Thyroid gland (tissue), 4 donors: ENCODE measurements at regions not wholly inside any gene's neighbourhood (a gene's known extent, or its start where the extent isn't known, plus 50 kb on each side); places are given as distances from the start of the nearest gene placed in this dataset.

Experiments
- POLR2A ChIP-seq, 2 donors: fragments of 450-650 bp; IDR thresholded peaks; one replicate each; pipeline ENCODE4 v1.6.1; 2017; ENCODE audit warnings: antibody characterized with exemption in 2 of 2, mild to moderate bottlenecking in 2 of 2, moderate library complexity in 1 of 2
- TF ChIP-seq, protein P1 (sequence below), 6 experiments: fragments of 200-600 bp in 3 of 6; fragments of 450-650 bp in 3 of 6; sonication (generic) in 3 of 6; IDR thresholded peaks; one replicate each; pipeline ENCODE4 v1.5.1; 2016 to 2019; ENCODE audit warnings: antibody characterized with exemption in 6 of 6, mild to moderate bottlenecking in 2 of 6, inconsistent platforms in 1 of 6, moderate library complexity in 1 of 6

DNA sequence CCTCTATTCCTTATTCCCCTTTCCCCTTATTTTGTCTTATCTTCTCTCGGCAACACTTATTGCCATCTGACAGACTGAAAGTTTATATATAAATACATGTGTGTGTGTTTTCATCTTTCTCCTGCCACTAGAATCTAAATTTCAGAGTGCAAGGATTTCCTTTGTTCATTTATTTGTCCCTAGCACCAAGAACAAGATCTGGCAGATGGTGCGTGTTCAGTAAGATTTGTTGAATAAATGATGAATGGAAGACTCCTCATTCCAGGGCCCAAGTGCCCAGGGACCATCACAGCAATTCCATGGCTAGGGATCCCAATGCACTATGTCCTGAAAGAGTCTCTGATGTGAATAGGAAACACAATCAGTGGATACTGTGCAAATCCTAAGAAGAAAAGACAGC is 97.9 kb upstream of the EEA1 start:
- TF ChIP-seq, protein P1, sequence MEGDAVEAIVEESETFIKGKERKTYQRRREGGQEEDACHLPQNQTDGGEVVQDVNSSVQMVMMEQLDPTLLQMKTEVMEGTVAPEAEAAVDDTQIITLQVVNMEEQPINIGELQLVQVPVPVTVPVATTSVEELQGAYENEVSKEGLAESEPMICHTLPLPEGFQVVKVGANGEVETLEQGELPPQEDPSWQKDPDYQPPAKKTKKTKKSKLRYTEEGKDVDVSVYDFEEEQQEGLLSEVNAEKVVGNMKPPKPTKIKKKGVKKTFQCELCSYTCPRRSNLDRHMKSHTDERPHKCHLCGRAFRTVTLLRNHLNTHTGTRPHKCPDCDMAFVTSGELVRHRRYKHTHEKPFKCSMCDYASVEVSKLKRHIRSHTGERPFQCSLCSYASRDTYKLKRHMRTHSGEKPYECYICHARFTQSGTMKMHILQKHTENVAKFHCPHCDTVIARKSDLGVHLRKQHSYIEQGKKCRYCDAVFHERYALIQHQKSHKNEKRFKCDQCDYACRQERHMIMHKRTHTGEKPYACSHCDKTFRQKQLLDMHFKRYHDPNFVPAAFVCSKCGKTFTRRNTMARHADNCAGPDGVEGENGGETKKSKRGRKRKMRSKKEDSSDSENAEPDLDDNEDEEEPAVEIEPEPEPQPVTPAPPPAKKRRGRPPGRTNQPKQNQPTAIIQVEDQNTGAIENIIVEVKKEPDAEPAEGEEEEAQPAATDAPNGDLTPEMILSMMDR (IDR thresholded peaks at IDR 0.05): no peak
- no peak for TF ChIP-seq POLR2A (IDR thresholded peaks at IDR 0.05)
